Stomach (tissue), 8 donors: ENCODE measurements at regions not wholly inside any gene's neighbourhood (a gene's known extent, or its start where the extent isn't known, plus 50 kb on each side); places are given as distances from the start of the nearest gene placed in this dataset.

Experiments
- DNase-seq, 2 donors: peaks; one replicate each; pipeline versions ENCODE4 v3.0.0 to v3.0.0-alpha.2; 2013 to 2019
- H3K27ac ChIP-seq, 5 donors: fragments of 200-600 bp in 4 of 5; sonication (generic) in 4 of 5; one replicate each; pipeline ENCODE4 v1.5.1; 2013 to 2019; ENCODE audit warnings: mild to moderate bottlenecking in 1 of 5, moderate library complexity in 1 of 5
- H3K27me3 ChIP-seq, 3 donors: fragments of 200-600 bp; sonication (generic); one replicate each; pipeline ENCODE4 v1.5.1; 2017 to 2019; ENCODE audit warnings: mixed run types in 1 of 3
- H3K36me3 ChIP-seq, 4 donors: fragments of 200-600 bp; sonication (generic); 1 replicate in 3 of 4; 2 replicates in 1 of 4; pipeline ENCODE4 v1.5.1; 2016 to 2019
- H3K4me1 ChIP-seq, 4 donors: fragments of 200-600 bp; sonication (generic); one replicate each; pipeline ENCODE4 v1.5.1; 2016 to 2019
- H3K4me3 ChIP-seq, 4 donors: fragments of 200-600 bp; sonication (generic) in 3 of 4; one replicate each; pipeline ENCODE4 v1.5.1; 2016 to 2019; ENCODE audit warnings: mild to moderate bottlenecking in 1 of 4
- H3K9me3 ChIP-seq, 4 donors: fragments of 200-600 bp; sonication (generic); one replicate each; pipeline ENCODE4 v1.5.1; 2016 to 2019
- CTCF ChIP-seq, 7 experiments: fragments of 450-650 bp in 4 of 7; fragments of 200-600 bp in 3 of 7; sonication (generic) in 3 of 7; IDR thresholded peaks; one replicate each; pipeline ENCODE4 v1.5.1; 2016 to 2019; ENCODE audit warnings: antibody characterized with exemption in 7 of 7, control low read depth in 2 of 7, mild to moderate bottlenecking in 1 of 7
- EP300 ChIP-seq: sonication (generic); formaldehyde crosslinking; IDR thresholded peaks from one replicate; pipeline ENCODE4 v1.6.1; 2017; ENCODE audit warnings: antibody characterized with exemption
- POLR2A ChIP-seq, 4 donors: fragments of 450-650 bp; IDR thresholded peaks; one replicate each; pipeline ENCODE4 v1.6.1; 2016; ENCODE audit warnings: antibody characterized with exemption in 4 of 4, control low read depth in 2 of 4, mild to moderate bottlenecking in 1 of 4, moderate library complexity in 1 of 4
- POLR2AphosphoS5 ChIP-seq, 3 donors: sonication (generic); formaldehyde crosslinking; IDR thresholded peaks; one replicate each; pipeline ENCODE4 v1.6.1; 2016; ENCODE audit warnings: antibody characterized with exemption in 3 of 3
- WGBS, 5 donors: extraction: QIAGEN DNeasy Blood & Tissue Kit in 3 of 5; methylation state at CpG; one replicate each; pipeline versions ENCODE4 v1.1.5 to v1.1.7; 2013 to 2018; 5-methylcytosine and 5-hydroxymethylcytosine counted together
- intact Hi-C: fragments of 100-400 bp; cut with DNase I; formaldehyde crosslinking; loops from one replicate; pipeline ENCODE4 v1.15.1; 2023; ENCODE audit warnings: low total_unique reads
- donor health status: healthy with polysubstance abuse.
- donor health status: Bipolar disorder and iron deficiency.
- donor health status: healthy.

GRCh38 chr16:54360681-54361080 lies 74.1 kb upstream of the IRX3 start:
- H3K27ac ChIP-seq, result no peak overlapping the region
- intact Hi-C loops, result no loop called here
- 16 to 28% (median 26%) methylated on average over 5 of the region's 5 CpGs for WGBS, 5 donors
- DNase-seq, result no peak
- H3K27me3 ChIP-seq, result peaks cover 0 to 23% (median 0%) of the 10 kb centered on the region in 3 donors
- TF ChIP-seq POLR2A (IDR thresholded peaks at IDR 0.05), result no peak
- no peak for TF ChIP-seq CTCF (IDR thresholded peaks at IDR 0.05)
- no peak for TF ChIP-seq EP300
- TF ChIP-seq POLR2AphosphoS5 (IDR thresholded peaks at IDR 0.05), result no peak
- H3K9me3 ChIP-seq, result no peaks in the 10 kb centered on the region
- no peaks in the 10 kb centered on the region for H3K36me3 ChIP-seq
- peak overlapping the region; percentile 8 to 30 (median 19) for H3K4me3 ChIP-seq
- peaks cover 0 to 10% (median 7%) of the 10 kb centered on the region in 4 donors for H3K4me1 ChIP-seq

GRCh38 chr16:54359555-54359954 lies 73.0 kb upstream of the IRX3 start:
- no peak for DNase-seq
- Histone ChIP-seq H3K27me3 (peaks cover 0 to 23% (median 0%) of the 10 kb centered on the region in 3 donors), H3K4me3 (no peak overlapping the region), H3K36me3 (no peaks in the 10 kb centered on the region), H3K9me3 (peaks cover 0 to 9% (median 5%) of the 10 kb centered on the region in 4 donors), H3K27ac (no peak overlapping the region), H3K4me1 (peaks cover 0 to 10% (median 7%) of the 10 kb centered on the region in 4 donors)
- 65 to 76% (median 69%) methylated on average over 5 of the region's 5 CpGs for WGBS, 5 donors
- intact Hi-C loops, result no loop called here
- TF ChIP-seq POLR2A (IDR thresholded peaks at IDR 0.05) (no peak), EP300 (no peak), POLR2AphosphoS5 (IDR thresholded peaks at IDR 0.05) (no peak), CTCF (IDR thresholded peaks at IDR 0.05) (no peak)

- no peak for DNase-seq
- Histone ChIP-seq H3K4me1 (peaks cover 0 to 10% (median 7%) of the 10 kb centered on the region in 4 donors), H3K27me3 (peaks cover 0 to 23% (median 0%) of the 10 kb centered on the region in 3 donors), H3K4me3 (no peak overlapping the region), H3K27ac (no peak overlapping the region), H3K36me3 (no peaks in the 10 kb centered on the region), H3K9me3 (peaks cover 0 to 14% (median 7%) of the 10 kb centered on the region in 4 donors)
- 77 to 84% (median 83%) methylated on average over 9 of the region's 9 CpGs for WGBS, 5 donors
- intact Hi-C loops, result no loop called here
- TF ChIP-seq POLR2A (IDR thresholded peaks at IDR 0.05), result no peak
- no peak for TF ChIP-seq POLR2AphosphoS5 (IDR thresholded peaks at IDR 0.05)
- no peak for TF ChIP-seq EP300
- no peak for TF ChIP-seq CTCF (IDR thresholded peaks at IDR 0.05)
Observed at GRCh38 chr16:54359081-54359480, 72.5 kb upstream of the IRX3 start.

- Histone ChIP-seq H3K4me3 (no peak overlapping the region), H3K9me3 (peaks cover 0 to 16% (median 8%) of the 10 kb centered on the region in 4 donors), H3K27me3 (peaks cover 0 to 6% (median 0%) of the 10 kb centered on the region in 3 donors), H3K36me3 (no peaks in the 10 kb centered on the region), H3K27ac (no peak overlapping the region), H3K4me1 (peaks cover 0 to 10% (median 7%) of the 10 kb centered on the region in 4 donors)
- intact Hi-C loops, result no loop called here
- no peak for DNase-seq
- 52 to 78% (median 67%) methylated on average over 1 of the region's 1 CpG for WGBS, 5 donors
- TF ChIP-seq EP300 (no peak), POLR2AphosphoS5 (IDR thresholded peaks at IDR 0.05) (no peak), CTCF (IDR thresholded peaks at IDR 0.05) (no peak), POLR2A (IDR thresholded peaks at IDR 0.05) (no peak)
Observed at GRCh38 chr16:54356391-54356790, 69.8 kb upstream of the IRX3 start.
